OCI-LY7 (cell line): ENCODE measurements at regions not wholly inside any gene's neighbourhood (a gene's known extent, or its start where the extent isn't known, plus 50 kb on each side); places are given as distances from the start of the nearest gene placed in this dataset.
"Not testable (repeated sequence)": the region's sequence is repeated elsewhere in the genome, so short reads cannot be mapped to it uniquely, and the experiment has no call there.

Experiments used
- CTCF ChIP-seq: fragments of 200-600 bp; sonication (generic); conservative IDR thresholded peaks from 2 replicates; pipeline ENCODE4 v1.5.1; 2014; ENCODE audit warnings: mild to moderate bottlenecking, antibody characterized with exemption, low read length, moderate library complexity, mixed read lengths
- EZH2phosphoT487 ChIP-seq: fragments of 200-600 bp; sonication (generic); IDR thresholded peaks from 2 replicates; pipeline ENCODE4 v1.6.1; 2018; ENCODE audit warnings: low read depth, borderline replicate concordance, mild to moderate bottlenecking, mixed run types, antibody characterized with exemption, low read length, moderate library complexity, mixed read lengths

DNA sequence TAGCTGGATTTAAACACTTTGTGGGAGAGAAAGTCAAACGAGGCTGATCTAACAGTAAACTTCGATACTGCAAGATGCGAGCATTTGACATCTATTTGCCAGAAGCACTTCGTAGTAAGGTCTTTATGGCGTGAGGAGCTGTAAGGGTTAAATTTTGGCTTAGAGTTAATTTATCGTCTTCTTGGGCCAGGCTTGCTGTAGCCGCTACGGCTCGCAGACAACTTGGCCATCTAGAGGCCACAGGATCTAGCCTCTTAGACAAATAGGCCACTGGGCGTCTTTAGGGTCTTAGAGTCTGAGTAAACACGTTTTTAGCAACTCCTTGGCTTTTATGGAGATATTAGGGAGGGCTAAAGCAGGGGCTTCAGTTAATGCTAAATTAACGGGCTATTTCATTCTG, 165.6 kb upstream of the CCZ1B start:
- not testable (repeated sequence) for TF ChIP-seq CTCF, EZH2phosphoT487
